WERI-Rb-1 (cell line): ENCODE measurements at regions not wholly inside any gene's neighbourhood (a gene's known extent, or its start where the extent isn't known, plus 50 kb on each side); places are given as distances from the start of the nearest gene placed in this dataset.
"Not testable (repeated sequence)": the region's sequence is repeated elsewhere in the genome, so short reads cannot be mapped to it uniquely, and the experiment has no call there.

Source experiments
- DNase-seq: peaks from one replicate; pipeline ENCODE4 v3.0.0-alpha.2; 2020
- H3K27ac ChIP-seq: fragments of 250-450 bp; sonication (Bioruptor Pico); 2 replicates; pipeline ENCODE4 v1.5.1; 2020; ENCODE audit warnings: mild to moderate bottlenecking, moderate library complexity
- H3K27me3 ChIP-seq: fragments of 250-450 bp; sonication (Bioruptor Pico); 2 replicates; pipeline ENCODE4 v1.5.1; 2021; ENCODE audit warnings: mild to moderate bottlenecking, low read depth, moderate library complexity; ENCODE audit not compliant: insufficient read depth, severe bottlenecking
- H3K36me3 ChIP-seq: fragments of 250-450 bp; sonication (Bioruptor Pico); 2 replicates; pipeline ENCODE4 v1.5.1; 2020; ENCODE audit warnings: mild to moderate bottlenecking, moderate library complexity
- H3K4me3 ChIP-seq: 2 replicates; pipeline ENCODE4 v1.5.1; 2011; ENCODE audit warnings: low read depth, mild to moderate bottlenecking, control low read depth, low read length
- H3K9me3 ChIP-seq: fragments of 250-450 bp; sonication (Bioruptor Pico); 2 replicates; pipeline ENCODE4 v1.5.1; 2021; ENCODE audit warnings: mild to moderate bottlenecking, moderate library complexity; ENCODE audit not compliant: severe bottlenecking
- TF ChIP-seq, protein P1 (sequence below): IDR thresholded peaks from 2 replicates; pipeline ENCODE4 v1.5.1; 2011; ENCODE audit warnings: low read depth, mild to moderate bottlenecking, control low read depth, inconsistent platforms, low read length

DNA sequence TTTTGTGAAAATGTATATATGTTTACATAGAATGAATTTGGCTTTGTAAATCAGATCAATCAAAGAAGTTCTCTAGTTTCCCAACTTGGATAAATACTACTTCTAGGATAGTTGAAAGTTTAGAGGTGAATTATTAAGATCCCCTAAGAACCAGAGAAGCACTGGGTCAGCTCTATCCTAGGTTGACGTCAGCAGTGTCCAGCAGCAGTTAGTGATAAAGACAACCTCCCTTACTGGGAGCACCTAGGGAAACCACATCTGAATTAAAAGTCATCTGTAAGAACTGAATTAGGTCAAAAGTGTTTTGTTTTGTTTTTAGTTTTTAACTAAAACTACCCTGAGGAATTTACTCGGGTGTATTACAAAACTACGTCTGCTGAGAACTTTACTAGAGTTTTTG lies 178.0 kb downstream of the POLR1F start:
- H3K4me3 ChIP-seq = no peak overlapping the region
- TF ChIP-seq, protein P1, sequence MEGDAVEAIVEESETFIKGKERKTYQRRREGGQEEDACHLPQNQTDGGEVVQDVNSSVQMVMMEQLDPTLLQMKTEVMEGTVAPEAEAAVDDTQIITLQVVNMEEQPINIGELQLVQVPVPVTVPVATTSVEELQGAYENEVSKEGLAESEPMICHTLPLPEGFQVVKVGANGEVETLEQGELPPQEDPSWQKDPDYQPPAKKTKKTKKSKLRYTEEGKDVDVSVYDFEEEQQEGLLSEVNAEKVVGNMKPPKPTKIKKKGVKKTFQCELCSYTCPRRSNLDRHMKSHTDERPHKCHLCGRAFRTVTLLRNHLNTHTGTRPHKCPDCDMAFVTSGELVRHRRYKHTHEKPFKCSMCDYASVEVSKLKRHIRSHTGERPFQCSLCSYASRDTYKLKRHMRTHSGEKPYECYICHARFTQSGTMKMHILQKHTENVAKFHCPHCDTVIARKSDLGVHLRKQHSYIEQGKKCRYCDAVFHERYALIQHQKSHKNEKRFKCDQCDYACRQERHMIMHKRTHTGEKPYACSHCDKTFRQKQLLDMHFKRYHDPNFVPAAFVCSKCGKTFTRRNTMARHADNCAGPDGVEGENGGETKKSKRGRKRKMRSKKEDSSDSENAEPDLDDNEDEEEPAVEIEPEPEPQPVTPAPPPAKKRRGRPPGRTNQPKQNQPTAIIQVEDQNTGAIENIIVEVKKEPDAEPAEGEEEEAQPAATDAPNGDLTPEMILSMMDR = no peak
- H3K27ac ChIP-seq = no peak overlapping the region
- no peaks in the 10 kb centered on the region for H3K36me3 ChIP-seq
- no peaks in the 10 kb centered on the region for H3K27me3 ChIP-seq
- H3K9me3 ChIP-seq = peaks cover 3% of the 10 kb centered on the region
- DNase-seq = no peak

DNA sequence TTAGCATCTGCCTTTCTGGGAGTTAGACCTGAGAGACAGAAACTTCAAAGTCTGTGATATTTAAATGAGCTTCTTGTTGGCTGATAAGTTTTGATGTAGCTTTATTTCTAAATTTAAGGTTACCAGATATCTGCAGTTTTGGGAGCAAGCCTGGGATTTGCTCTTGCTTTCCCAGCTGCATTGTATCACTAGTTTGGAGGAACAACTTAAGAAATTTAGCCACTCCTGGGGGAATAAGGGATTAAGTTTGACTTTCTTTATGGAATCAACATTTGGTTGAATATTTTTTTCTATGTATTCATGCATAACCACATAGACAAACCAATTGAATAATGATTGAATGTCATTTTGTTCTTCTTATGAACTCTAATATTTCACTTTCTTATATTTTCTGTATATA lies 178.6 kb downstream of the POLR1F start:
- no peak overlapping the region for H3K27ac ChIP-seq
- TF ChIP-seq, protein P1 = no peak
- no peaks in the 10 kb centered on the region for H3K36me3 ChIP-seq
- no peak for DNase-seq
- H3K4me3 ChIP-seq = no peak overlapping the region
- H3K9me3 ChIP-seq = peaks cover 3% of the 10 kb centered on the region
- H3K27me3 ChIP-seq = no peaks in the 10 kb centered on the region

DNA sequence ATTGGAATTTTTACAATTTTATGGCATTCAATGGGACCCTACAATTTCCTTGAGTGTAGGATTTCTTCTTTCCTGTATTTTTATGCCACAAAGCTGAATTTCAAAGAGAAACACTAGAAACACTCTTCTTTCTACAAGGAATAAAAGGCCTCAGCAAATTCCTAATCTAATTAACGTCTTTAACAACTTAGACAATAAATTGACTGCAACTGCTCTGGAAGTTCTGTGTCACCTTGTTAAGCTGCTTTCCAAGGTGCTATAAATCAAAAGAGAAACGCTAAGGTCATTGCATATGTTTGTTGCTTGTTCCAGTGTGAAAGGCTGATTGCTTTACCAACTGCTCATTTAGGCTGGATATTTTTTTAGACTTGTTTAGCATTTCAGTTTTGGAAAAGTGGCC lies 182.2 kb downstream of the POLR1F start:
- H3K27me3 ChIP-seq = no peaks in the 10 kb centered on the region
- H3K9me3 ChIP-seq = no peaks in the 10 kb centered on the region
- TF ChIP-seq, protein P1 = no peak
- no peak for DNase-seq
- peak overlapping the region; percentile 42 for H3K27ac ChIP-seq
- no peaks in the 10 kb centered on the region for H3K36me3 ChIP-seq
- no peak overlapping the region for H3K4me3 ChIP-seq

DNA sequence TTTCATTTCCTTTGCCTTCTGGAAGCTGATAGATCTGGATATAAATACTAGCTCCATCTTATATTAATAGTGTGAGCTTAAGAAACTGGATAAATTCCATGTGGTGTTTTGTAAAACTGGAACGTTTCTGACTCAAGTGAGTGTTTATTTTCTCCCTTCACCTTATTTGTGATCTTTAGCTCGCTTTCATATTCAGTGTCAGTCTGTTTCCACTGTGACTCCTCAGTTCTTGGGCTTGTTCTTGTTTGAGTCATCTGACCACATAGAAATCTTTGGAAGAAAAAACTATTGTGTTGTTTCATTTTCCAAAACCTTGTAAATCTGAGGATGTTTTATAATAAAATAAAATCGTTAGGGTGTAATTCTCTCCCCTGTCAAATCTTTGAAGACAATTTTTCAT lies 186.4 kb downstream of the POLR1F start:
- H3K36me3 ChIP-seq = no peaks in the 10 kb centered on the region
- H3K27me3 ChIP-seq = no peaks in the 10 kb centered on the region
- no peak overlapping the region for H3K27ac ChIP-seq
- DNase-seq = no peak
- TF ChIP-seq, protein P1 = no peak
- no peaks in the 10 kb centered on the region for H3K9me3 ChIP-seq
- H3K4me3 ChIP-seq = no peak overlapping the region

DNA sequence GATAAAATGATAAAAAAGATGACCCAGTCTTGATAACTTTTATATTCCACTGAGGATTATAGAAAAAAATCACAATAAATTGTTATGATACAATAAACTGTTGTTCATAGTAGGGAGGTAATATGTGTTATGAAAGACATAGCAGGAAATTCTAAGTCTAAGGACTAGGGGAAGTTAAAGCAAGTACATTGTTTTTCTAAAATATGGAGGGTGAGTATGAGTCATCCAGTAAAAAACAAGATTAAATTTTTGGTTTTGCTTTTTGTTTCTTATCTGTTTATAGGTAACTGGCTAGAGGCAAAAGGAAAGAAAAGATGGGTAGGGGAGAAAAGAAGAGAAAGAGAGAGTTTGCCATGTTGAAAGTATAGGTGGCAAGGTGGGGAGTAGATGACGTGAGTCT lies 188.4 kb downstream of the POLR1F start:
- H3K4me3 ChIP-seq = no peak overlapping the region
- TF ChIP-seq, protein P1 = no peak
- H3K27ac ChIP-seq = no peak overlapping the region
- DNase-seq = no peak
- H3K27me3 ChIP-seq = no peaks in the 10 kb centered on the region
- no peaks in the 10 kb centered on the region for H3K36me3 ChIP-seq
- no peaks in the 10 kb centered on the region for H3K9me3 ChIP-seq

DNA sequence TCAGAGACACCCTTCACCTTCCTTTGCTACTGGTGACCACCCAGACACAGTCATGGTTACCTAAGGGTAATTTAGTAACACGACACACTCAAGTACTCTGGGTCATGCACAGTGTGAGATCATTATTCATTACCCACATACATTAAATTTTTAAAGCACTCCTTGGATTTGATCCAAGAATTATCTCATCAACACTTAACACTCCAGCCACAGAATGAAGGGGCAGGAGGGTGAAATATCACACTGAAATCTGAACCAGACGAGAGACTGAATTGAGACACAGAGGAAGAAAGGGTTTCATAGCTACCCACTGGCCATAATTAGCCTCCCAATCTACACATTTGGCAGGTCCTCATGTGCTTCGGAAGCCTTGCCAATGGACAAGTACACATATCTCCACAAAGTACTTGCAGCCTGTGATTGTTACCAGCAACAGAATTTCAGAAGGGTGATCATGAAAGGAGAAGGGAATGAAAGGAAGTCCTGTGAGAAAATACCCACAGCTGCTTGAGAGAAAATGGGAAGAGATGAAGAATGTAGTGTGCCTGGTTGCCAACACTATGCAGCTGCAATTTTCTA lies 189.3 kb downstream of the POLR1F start:
- no peak overlapping the region for H3K27ac ChIP-seq
- H3K4me3 ChIP-seq = no peak overlapping the region
- TF ChIP-seq, protein P1 = no peak
- H3K9me3 ChIP-seq = no peaks in the 10 kb centered on the region
- H3K27me3 ChIP-seq = no peaks in the 10 kb centered on the region
- H3K36me3 ChIP-seq = no peaks in the 10 kb centered on the region
- no peak for DNase-seq

DNA sequence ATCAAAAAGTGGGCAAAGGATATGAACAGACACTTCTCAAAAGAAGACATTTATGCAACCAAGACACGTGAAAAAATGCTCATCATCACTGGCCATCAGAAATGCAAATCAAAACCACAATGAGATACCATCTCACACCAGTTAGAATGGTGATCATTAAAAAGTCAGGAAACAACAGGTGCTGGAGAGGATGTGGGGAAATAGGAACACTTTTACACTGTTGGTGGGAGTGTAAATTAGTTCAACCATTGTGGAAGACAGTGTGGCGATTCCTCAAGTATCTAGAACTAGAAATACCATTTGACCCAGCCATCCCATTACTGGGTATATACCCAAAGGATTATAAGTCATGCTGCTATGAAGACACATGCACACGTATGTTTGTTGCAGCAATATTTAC lies 191.3 kb downstream of the POLR1F start:
- not testable (repeated sequence) for H3K4me3 ChIP-seq, DNase-seq, H3K27ac ChIP-seq, H3K9me3 ChIP-seq, H3K27me3 ChIP-seq, H3K36me3 ChIP-seq
